HG03039 (cell line): ENCODE measurements at regions not wholly inside any gene's neighbourhood (a gene's known extent, or its start where the extent isn't known, plus 50 kb on each side); places are given as distances from the start of the nearest gene placed in this dataset.

Experiments used
- ATAC-seq: cut with Tn5 transposase; IDR thresholded peaks from one replicate; pipeline ENCODE4 v1.9.1; 2021; ENCODE audit warnings: mild to moderate bottlenecking, moderate library complexity; ENCODE audit not compliant: unreplicated experiment

GRCh38 chr7:41312235-41312634, 390.7 kb downstream of the INHBA start:
- ATAC-seq, result no peak

GRCh38 chr7:41311301-41311700, 391.6 kb downstream of the INHBA start:
- no peak for ATAC-seq

GRCh38 chr7:41306486-41306885, 396.4 kb downstream of the INHBA start:
- no peak for ATAC-seq

GRCh38 chr7:41305001-41305400, 397.9 kb downstream of the INHBA start:
- ATAC-seq, result no peak

GRCh38 chr7:41303709-41304108, 399.2 kb downstream of the INHBA start:
- ATAC-seq, result no peak

GRCh38 chr7:41298409-41298808, 404.5 kb downstream of the INHBA start:
- ATAC-seq, result no peak

GRCh38 chr7:41297166-41297565, 405.7 kb downstream of the INHBA start:
- no peak for ATAC-seq

GRCh38 chr7:41295455-41295815, 407.5 kb downstream of the INHBA start:
- ATAC-seq, result no peak

- ATAC-seq, result no peak
Measured at GRCh38 chr7:41294556-41295454, 408.1 kb downstream of the INHBA start.

GRCh38 chr7:41292487-41292886, 410.4 kb downstream of the INHBA start:
- no peak for ATAC-seq

GRCh38 chr7:41287559-41288335, 415.1 kb downstream of the INHBA start:
- ATAC-seq, result no peak

GRCh38 chr7:41280491-41280890, 422.4 kb downstream of the INHBA start:
- ATAC-seq, result no peak

GRCh38 chr7:41277561-41277960, 425.3 kb downstream of the INHBA start:
- ATAC-seq, result no peak

- no peak for ATAC-seq
Measured at GRCh38 chr7:41275255-41275654, 427.6 kb downstream of the INHBA start.

GRCh38 chr7:41274179-41274578, 428.7 kb downstream of the INHBA start:
- no peak for ATAC-seq

- ATAC-seq, result no peak
Measured at GRCh38 chr7:41272664-41273063, 430.2 kb downstream of the INHBA start.

GRCh38 chr7:41268878-41269277, 434.0 kb downstream of the INHBA start:
- no peak for ATAC-seq

- no peak for ATAC-seq
Measured at GRCh38 chr7:41261080-41261479, 441.8 kb downstream of the INHBA start.

- no peak for ATAC-seq
Measured at GRCh38 chr7:41257660-41258059, 445.2 kb downstream of the INHBA start.

GRCh38 chr7:41256186-41256945, 446.5 kb downstream of the INHBA start:
- ATAC-seq, result no peak

GRCh38 chr7:41255716-41256115, 447.2 kb downstream of the INHBA start:
- no peak for ATAC-seq
